GM18519 (cell line): ENCODE measurements at regions not wholly inside any gene's neighbourhood (a gene's known extent, or its start where the extent isn't known, plus 50 kb on each side); places are given as distances from the start of the nearest gene placed in this dataset.

ENCODE experiments used
- ATAC-seq: cut with Tn5 transposase; IDR thresholded peaks from one replicate; pipeline ENCODE4 v1.9.1; 2021; ENCODE audit warnings: mild to moderate bottlenecking, moderate library complexity; ENCODE audit not compliant: unreplicated experiment, low FRiP score

DNA sequence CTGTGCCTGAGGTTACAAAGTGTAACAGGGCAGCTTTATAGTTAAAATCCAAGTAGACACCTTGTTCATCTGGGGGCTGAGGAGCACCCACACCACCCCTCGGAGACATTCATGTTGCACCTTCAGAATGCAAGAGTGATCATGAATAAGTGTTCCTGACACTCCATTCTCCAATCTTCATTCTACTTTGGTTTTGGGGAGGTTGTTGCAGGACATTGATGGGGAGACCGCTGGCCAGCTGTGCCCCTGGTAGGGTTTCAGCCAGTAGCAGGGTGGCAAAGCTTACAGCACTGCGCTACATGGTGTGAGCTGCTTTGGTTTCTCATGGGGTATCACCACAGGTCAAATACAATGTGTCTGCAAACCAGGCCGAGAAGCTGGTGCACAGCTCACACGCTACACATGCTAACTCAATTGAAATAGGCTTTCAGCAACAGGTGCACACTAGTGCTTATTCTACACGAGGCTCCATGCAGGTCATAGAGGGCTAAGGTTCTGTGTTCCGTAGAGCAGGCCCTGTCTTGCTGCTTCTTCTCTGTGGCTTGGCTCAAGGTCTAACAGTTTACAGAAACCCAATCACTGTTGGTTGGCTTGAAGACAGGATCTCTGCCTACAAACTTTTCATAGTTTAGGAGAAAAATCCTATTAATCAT is 317.4 kb upstream of the ZNF32 start:
- no peak for ATAC-seq

DNA sequence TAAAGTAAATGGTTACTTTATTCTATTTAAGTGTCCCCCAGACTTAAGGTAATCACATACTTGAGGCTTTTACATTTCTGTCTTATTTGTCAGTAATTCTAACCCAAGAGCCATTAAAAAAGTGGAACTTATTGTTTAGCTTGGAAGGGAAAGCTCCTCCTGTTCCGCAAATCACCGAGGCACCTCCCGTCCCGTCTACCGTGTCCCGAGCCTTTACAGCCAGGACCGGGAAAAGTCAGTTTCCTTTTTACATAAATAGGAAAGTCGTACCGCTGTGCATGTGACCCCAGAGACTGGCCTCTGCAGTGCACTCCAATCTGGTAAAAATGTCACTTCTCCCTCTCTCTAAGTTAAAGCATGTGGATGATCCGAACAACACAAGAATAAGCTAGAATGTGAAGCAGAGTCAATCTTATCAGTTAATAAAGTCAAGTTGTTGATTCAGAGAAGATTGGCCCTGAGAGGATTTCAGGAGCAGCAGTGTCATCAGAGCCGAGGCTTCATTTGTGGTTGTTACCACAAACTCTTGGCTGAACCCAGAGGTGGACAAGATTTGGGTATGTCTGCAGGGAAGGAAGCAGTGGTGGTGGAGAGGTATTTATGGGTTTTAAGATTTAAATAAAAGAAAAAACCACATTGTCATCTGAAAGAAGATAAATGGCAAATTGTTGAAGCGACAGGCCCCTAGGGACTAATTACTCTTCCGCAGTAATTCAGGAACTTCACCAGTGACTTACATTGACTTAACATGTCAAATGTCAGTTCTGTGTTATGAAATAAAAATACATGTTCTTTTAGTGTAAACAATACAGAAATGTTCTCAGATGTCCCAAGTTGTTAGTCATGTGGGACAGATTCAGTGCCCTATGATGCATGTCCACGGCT is 316.6 kb upstream of the ZNF32 start:
- ATAC-seq, result peak; percentile 44

DNA sequence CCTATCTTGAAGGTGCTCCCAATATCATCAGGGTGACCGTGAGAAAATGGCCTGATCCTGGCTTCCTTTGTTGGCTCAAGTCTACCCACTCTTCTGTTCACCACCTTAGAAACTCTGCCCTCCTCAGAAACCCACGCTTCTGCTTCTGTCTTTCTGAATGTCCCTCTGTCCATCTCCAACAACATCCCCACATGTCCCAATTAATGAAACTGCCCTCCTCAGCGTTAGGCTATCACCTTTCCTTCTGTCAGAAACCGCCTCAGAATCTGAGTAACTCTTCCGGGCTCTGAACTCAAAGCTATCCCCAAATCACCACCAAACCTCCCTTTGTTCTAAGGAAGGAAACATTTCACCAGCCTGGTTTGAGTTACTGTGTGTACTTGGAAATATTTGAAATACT is 315.8 kb upstream of the ZNF32 start:
- no peak for ATAC-seq

DNA sequence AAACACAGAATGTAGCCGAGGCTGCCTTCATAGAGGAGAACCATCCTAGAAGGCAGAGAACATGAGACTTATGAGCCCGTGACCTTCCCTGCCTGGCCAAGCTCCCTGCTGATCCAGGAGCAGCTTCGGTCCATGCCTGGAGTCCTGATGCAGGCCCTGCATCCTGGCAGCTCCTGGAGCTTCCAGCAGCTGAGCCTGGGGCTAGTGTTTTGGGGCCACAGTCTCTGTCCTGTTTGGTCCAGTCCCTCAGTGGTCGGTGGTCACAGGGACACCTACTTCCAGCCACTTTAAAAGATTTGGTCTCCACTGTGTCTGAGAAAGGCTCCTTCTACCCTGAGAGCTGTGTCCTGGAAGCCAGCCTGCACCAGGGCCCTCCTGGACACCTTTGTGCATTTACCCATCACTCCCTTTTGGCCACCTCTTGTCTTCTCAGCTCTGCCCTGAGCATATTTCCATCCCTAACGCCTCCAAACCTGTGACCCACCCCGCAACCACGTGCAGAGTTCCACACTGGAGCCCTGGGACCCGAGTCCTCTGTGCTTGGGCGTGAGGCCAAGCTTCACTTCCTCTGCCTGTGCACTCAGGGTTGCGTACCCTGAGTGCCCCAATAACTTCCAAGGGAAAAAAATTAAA is 315.2 kb upstream of the ZNF32 start:
- no peak for ATAC-seq

DNA sequence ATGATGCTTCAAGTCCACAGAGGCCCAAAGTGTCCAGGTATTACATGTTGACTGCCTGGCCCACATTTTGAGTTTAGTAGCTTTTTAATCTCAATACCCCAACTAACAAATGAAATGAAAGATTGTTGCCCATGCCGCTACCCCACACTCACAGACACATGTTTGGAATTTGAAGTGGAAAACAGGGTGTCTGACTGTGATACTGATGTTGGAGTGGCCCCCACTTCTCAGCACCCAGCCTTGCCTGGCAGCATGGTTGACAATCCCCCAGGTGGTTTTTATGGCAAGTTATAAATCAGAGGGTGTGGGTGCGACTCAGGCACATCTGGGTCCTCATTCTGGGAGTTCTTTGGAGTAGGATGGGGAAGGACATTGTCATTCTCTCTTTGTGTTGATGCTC is 314.7 kb upstream of the ZNF32 start:
- no peak for ATAC-seq

DNA sequence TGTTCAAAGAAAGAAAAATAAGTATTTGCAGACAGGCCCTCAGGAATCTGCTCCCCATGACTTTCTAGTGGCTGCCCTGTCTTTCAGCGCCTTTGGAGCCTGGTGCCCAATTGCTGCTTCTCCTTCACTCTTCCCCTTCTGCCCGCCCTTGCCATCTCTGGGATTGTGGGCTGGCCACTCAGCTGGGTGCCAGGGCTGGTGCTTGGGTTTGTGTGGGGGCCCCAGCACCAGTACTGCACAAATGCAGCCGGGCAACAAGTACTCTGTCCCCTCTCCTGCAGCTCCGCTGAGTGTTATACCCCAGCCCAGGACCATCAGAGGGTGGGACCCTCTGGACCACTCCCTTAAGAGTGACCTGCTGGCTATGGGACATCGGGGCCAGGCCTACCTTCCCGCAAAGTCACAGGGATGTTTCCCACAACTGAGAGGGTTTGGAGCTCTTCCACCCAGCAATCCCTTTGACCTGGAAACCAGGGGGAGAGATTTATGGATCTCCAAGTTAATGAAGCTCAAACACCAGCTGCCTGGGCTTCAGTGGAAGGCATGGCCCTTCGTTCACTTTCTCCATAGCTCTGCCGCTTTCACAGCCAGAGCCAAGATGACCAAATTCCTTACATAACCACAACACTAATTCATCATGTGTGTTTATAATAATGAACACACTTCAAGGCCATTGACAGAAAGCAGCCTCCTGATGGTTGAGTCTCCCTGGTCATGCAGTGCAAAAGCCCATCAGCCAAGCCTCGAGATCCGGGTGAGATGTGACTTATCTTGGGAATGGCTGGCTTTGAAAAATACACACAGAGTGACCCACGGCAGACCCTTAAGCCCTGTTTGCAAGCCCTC is 313.9 kb upstream of the ZNF32 start:
- ATAC-seq, result no peak

DNA sequence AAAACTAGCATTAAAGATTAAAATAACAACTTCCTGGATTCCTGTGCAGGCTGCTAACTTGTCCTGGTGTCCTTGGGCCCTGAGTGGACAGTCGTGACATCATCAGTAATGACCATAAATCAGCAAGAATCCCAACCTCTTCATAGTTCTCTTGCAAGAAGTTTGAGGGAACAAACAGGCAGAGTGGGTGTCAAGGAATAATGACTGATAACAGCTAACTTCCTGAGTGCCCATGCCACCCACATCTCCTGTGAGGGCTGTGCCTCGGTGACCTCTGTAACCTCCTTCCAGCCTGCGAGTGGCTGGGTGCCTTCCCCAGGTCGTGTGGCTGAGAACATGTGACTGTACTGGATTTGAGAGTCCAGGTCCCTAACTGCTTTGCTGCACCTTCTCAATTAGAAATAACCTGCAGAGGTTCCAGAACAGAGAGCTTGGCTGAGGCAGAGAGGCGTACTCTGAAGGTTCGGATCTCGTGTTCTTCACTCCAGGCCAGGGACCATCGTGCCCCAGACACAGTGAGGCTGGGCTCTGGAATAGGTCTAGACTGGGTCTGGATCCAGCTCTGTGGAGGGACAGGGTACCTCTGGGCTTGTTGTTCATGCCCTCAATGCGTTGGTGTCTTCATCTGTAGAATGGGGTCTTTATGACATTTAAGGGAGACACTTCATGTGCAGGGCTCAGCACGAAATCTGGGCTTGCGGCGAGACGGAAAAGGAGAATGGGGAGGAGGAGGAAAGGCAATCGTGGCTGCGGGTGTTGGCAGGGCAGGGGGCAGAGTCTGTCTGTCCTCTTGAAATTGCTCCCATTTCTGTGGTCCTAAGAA is 313.1 kb upstream of the ZNF32 start:
- no peak for ATAC-seq

DNA sequence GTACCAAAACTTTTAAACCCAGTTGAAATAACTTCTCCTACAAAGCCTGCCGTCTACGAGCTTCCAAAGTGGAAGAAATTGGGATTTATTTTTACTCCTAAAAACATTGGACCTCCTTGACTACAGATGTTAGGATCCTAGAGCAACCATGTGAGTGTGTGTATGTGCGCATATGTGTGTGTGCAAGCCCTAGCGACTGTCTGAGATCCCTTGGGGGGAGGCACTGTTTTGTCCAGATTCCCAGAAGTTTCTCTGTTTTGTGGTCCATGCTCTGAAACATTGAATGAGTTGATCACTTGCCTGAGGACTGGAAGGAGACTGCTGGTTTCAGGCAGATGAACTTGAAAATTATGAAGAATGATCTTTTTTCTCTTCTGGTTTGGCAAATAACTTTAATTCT is 312.3 kb upstream of the ZNF32 start:
- no peak for ATAC-seq

DNA sequence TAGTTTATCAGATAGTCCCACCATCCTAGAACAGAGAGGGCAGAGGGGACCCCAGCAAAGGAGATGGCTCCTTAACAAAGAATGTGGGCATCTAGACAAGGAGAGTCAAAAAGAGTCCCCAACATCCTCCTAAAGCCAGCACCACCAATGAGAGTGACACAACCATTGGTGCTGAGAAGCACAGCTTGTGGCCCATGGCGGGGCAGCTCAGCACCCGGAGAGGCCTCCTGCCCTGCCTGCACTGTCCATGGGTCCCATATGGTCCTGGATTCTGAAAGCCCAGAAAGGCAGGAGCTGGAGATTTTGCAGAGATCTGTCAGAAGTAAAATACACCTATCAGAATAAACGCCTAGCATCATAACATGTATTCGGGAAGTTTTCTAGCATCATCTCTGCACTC is 311.8 kb upstream of the ZNF32 start:
- no peak for ATAC-seq

DNA sequence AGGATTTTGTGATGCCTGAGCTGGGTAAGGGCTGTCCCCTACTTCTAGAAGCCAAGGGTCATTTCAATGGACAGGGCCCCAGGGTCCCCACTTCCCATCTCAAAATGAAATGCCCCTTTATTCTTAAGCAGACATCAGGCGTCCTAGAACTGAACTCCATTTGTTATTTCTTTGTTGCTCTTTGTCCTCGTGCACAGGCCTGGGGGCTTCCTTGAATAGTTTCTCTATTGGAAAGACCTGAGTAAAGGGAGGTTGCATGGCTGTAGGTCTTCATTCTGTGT is 311.4 kb upstream of the ZNF32 start:
- ATAC-seq, result no peak

DNA sequence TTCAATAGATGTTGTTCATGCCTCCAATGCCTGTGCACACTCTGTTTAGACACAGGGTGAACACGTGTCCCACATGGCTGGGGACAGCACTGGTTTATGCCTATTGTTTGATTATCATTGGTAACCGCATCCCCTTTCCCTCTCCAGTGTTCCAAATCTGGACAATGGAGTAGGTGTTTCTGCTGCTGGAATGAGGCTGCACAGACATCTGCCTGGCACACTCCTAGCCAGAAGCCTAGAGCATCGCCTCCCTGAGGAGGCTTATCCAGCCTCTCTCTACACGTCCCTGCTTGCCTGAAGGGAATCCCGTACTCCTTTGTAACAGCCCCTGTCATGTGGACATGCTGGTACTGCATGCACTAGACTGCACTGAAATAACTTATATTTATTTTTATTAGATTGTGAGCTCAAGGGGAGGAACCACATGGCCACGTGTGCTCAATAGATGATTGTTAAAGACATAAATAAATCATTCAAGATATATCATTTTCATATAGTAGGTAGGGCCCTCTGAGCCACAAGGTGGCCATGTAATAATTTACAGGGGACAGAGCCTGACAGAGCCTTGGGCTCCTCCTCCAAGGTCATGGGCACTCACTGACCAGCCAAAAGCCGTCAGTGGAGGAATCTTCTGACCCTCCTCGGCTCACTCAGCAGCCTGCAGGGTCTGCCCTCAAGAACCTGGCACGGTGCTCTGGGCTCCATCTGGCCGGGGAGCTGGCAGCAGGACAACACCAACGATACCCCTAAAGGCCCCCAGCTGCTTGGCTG is 310.9 kb upstream of the ZNF32 start:
- ATAC-seq, result no peak

DNA sequence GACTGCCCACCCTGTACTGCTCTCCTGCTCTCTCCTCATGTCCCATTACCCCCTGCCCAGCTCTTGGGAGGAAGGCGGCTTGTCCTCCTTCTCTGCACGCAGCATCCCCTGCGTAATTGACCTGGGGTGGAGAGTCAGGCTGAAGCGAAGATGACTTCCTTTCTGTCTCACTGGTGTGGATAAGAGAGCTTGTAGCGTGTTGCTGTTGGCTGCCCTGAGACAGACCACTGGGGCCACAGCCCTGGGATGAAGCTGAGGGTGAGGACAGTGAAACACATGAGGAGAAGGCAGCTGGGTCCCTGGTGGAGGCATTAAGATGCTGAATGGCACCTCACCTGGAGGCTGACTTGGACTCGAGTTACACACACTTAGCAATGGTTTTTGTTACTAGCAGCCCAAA is 310.3 kb upstream of the ZNF32 start:
- ATAC-seq, result no peak

DNA sequence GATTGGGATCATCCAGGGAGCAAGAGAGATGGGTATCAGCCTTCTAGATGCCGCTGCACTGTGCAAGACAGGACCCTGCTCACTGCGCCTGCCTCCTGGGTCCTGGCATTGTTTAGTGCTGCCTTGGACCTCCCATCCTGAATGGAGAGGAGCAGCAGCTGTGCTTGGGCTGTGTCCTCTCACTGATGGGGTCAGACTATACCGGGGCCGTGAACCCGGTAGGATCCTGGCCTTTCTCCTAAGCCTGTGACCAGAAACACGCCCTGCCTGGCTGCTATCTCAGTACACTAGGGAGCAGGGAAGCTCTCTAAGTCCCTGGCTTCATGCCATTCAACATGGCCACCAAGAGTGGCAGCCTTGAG is 309.4 kb upstream of the ZNF32 start:
- no peak for ATAC-seq

DNA sequence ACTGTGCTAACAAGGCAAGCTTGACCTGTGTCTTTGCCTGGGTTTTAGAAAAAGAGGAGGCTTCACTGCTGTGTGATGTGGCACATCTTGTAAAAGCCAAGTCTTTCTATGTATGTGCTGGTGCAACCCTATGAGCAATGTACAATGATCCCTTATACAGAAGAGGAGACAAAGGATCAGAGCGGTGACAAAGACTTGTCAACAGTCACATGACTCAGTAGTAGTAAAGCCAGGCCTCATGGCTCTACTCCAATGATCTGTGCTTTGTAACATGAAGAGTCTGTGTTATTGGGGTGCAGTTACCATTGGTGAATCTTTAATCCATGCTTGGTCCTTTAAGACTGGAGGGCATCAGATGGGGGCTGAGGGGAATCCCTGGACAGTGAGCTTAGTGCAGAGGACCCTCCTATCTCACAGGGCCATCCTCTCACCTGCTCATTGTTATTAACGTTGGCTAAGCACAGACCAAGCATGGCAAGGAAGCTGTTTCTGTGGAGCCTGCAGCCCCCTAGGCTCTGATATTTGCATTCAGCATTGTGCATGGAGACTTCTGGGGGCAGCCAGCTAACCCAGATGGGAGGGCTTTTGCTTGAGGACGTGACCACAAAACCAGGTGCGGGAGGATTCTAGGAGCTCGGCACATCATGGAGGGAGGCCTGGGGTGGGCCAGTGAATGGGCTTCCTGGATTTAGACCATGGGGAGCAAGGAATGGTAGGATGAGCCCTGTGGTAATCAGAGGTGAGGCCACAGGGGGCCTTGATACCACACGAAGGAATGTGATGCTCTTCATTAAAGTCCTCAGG is 308.8 kb upstream of the ZNF32 start:
- no peak for ATAC-seq

DNA sequence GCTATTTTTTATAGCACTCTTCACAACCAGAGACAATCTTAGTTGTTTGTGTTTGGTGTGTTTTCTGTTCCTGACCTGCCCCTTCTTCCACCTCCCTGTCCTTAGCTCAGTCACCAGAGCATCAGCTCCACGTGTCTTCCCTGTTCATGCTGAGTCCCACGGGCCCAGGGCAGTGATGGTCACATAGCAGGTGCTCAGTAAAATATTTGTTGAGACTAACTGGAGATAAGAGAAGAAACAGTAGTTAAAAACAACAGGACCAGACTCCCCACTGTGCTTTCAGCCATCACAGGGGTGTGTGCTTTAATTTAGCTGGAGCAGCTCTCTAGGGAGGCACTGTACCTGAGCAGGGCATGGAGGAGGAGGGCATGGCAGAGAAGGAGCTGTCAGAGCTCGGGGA is 307.3 kb upstream of the ZNF32 start:
- ATAC-seq, result no peak

DNA sequence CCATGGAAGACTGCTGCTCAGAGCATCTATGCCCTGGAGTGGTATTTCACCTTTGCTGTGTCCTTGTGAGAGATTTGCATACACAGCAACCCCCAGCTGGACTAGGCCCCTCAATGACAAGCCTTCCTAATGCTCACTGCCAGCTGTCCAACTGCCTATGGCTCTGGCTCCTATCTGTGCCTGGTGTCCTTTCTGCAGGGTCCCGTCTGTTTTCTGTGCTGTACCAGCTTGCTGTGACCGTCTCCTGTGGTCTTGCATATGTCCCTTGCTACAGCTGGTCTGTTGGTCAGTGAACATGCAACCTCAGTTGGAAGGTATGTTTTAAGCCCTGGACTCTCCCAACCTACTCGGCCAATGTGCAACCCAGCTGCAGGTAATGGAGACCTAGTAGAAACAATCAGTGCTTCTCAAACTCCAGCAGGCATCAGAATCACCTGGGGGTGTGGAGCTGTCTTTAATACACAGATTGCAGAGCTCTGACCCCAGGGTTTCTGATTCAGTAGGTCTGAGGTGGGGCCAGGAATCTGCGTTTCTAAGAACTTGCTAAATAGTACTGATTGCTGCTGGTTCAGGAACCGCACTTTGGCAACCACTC is 306.4 kb upstream of the ZNF32 start:
- ATAC-seq, result no peak

DNA sequence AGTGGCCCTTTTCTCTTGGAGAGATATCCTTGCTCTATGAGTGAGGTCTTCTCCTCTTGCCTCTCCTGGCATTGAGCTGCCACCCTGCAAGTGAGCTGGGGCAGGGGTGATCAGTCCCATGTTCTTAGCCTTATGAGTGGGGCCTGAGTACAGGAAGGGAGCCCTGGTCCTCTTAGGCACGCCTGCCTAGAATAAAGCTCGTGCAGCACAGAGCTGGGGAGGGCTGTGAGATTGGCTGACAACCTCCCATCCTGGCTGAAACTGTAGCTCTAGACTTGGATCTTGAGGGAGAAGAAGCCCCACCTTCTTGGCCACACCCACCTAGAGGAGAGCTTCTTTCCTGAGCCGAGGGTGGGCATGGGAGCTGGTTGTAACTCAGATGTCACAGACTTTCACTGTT is 305.0 kb upstream of the ZNF32 start:
- no peak for ATAC-seq

DNA sequence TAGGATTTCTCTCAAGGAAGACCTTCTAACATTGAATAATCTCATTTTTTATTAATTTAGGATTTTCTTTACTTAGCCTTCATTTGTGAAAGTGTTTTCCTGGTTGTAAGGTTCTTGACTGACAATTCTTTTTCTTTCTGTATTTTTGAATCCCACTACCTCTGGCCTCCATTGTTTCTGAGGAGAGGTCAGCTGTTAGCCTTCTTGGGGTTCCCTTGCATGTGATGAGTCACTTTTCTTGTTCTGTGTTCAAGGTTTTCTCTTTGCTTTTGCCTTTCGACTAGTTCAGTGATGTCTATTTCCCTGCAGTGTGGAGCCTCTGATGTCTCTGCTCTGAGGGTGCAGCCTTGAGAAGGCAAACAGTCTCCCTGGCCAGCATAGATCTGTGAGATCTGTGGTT is 304.1 kb upstream of the ZNF32 start:
- no peak for ATAC-seq
